RPMI7951 (cell line): ENCODE measurements at regions not wholly inside any gene's neighbourhood (a gene's known extent, or its start where the extent isn't known, plus 50 kb on each side); places are given as distances from the start of the nearest gene placed in this dataset.
A peak's percentile ranks its signal among the peaks of the same experiment; 100 is the strongest.

ENCODE experiments used
- DNase-seq: peaks from one replicate; pipeline ENCODE4 v3.0.0-alpha.2; 2012; ENCODE audit warnings: low read depth

GRCh38 chr20:7257099-7257498 is 489.6 kb downstream of the BMP2 start:
- no peak for DNase-seq

GRCh38 chr20:7257692-7258466 is 490.4 kb downstream of the BMP2 start:
- DNase-seq, result no peak

- no peak for DNase-seq
These were observed 495.3 kb downstream of the BMP2 start for GRCh38 chr20:7262803-7263202.

- no peak for DNase-seq
These were observed 496.7 kb downstream of the BMP2 start for GRCh38 chr20:7264137-7264536.

DNA sequence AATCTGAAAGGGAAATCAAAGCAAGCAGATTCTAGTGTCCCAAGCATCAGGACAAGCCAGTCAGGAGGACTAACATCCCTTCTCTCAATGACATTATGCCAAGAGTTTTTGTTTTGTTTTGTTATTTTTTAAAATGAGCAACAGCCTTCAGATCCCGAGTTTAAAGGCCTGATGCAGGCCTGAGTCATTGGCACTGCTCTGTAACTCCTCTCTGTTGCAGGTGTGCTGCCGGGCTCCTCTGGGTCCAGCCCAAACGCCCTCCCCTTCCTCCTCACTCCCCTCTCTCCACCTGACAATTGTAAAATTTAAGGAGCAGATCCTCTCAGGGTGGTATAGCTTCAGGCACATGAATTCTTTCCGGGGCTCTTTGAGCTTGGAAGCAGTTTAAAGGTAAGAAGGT is 502.0 kb downstream of the BMP2 start:
- no peak for DNase-seq

GRCh38 chr20:7272512-7272911 is 505.0 kb downstream of the BMP2 start:
- DNase-seq, result no peak

DNA sequence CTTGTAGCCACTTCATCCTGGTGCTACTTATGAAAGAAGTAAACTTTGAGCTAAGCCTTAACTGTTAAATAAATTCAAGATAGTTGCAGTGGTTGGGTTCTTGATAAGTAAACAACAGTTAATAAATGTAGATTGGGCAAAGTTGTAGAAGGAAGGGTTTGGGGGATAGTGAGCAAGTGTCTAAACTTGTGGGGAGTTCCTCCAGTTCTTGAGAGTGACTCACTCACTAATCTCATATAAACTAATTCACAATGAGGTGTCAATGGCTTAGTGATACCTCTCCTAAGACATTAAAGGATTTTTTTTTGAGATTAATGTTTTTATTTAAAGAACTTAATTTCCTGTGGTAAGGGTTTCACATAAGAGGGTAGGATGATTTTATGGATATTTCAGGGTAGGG is 507.4 kb downstream of the BMP2 start:
- no peak for DNase-seq

GRCh38 chr20:7275645-7276237 is 508.3 kb downstream of the BMP2 start:
- no peak for DNase-seq

DNA sequence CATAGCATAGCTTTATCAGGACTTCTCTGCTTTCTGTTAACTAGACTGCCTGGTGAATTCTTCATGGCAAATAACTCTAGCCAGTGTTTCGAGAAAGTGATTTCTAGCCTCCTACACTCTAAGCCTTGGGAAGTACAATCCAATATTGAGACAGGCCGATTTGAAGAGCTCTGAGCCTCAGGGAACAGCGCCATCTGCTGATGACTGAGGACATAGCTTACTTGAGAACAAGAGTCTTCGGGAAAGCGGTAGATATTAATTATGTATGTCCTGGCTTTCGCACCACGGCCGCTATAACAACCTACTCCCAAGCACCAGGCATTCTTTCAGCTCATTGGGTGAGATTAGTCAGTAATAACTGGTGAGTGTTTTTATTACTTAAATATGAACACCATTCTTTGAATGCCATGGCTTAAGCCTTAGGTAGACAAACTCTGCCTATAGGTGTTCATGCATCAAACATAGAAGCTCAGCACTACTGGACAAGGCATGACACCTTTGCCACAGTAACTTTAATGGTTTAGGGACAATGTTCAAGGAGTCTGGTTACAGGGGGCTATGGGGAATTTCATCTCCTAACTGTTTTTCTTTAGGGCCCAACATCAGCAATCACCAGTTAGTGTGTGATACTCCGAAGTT is 518.6 kb downstream of the BMP2 start:
- DNase-seq, result peak; percentile 71

- DNase-seq, result no peak
These were observed 523.9 kb downstream of the BMP2 start for GRCh38 chr20:7291323-7291943.

- DNase-seq, result no peak
These were observed 524.5 kb downstream of the BMP2 start for GRCh38 chr20:7291946-7292345.

DNA sequence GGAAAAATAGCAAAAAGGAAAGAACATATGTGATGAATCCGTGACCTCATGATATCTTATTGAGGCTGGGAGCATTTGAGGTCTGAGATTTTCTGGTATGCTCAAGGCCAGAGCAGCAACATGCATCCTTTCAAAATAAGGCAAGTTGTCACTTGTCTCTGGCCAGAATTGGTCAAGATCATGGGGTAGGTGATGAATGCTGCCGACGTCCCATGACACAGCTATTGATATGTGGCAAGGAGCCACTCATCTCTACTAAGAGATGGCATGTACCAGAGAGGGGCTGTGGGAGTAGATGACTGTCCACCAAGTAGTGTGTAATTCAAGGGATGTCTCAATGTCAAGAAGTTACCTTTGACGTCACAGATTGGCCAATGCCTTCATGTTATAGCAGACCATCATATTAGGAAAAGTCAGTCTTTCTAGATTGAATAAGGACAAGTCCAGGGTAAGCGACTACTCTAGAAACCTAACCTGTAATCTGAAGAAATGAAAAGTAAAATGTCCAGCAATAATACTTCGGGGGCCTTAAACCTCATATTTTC is 527.4 kb downstream of the BMP2 start:
- DNase-seq, result no peak

DNA sequence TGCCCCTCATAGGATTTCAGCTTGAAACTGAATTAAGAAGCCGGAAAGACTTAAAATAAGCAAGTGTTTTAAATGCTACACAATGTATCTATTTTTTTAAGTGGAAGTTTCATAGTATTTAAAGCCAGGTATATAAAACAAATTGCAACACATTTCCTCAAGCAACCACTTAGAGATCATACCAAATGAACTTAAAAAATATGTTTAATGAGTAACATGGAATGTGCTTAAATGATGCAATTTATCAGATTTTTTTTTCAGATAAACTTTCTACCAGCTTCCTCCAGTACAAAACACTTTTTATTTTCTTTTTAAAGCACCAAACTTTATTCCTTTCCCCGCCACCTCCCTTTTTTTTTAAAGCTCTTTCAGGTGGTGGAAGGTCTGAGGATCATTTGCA is 534.3 kb downstream of the BMP2 start:
- no peak for DNase-seq

DNA sequence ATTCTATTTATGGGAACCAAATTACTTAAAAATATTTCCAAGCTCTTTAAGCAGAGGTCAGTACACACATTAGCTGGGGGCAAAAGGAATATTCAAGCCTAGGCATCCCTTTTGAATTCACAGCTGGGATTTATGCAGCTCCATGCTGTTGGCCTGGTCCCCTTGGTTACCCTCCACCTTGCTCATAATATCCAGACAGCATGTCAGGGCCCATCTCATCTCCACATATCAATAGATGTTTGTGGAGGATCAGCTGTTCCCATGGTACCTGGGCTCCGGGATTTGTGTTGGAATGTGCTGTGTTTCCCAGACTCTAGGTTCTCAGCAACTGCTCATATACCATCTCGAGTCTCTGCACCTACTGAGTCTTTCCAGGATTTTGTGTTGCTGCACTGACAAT is 534.8 kb downstream of the BMP2 start:
- no peak for DNase-seq

- DNase-seq, result no peak
These were observed 538.5 kb downstream of the BMP2 start for GRCh38 chr20:7305976-7306375.

DNA sequence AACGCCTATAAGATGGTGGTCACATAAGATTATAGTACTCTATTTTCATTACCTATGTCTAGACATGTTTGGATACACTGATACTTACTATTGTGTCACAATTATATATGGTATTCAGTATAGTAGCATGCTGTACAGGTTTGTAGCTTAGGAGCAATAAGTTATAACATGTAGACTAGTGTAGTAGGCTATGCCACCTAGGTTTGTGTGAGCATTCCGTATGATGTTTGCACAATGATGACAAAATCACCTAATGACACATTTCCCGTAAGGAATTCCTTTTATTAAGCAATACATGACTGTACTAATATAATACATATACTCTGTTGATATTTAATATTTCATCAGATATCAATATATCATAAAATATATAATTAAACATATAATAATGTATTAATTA is 540.7 kb downstream of the BMP2 start:
- no peak for DNase-seq

- DNase-seq, result no peak
These were observed 545.6 kb downstream of the BMP2 start for GRCh38 chr20:7313047-7313446.

- DNase-seq, result no peak
These were observed 556.5 kb downstream of the BMP2 start for GRCh38 chr20:7323957-7324356.

GRCh38 chr20:7327810-7328209 is 560.3 kb downstream of the BMP2 start:
- DNase-seq, result no peak

- DNase-seq, result no peak
These were observed 563.4 kb downstream of the BMP2 start for GRCh38 chr20:7330850-7331249.

GRCh38 chr20:7332169-7332568 is 564.7 kb downstream of the BMP2 start:
- DNase-seq, result no peak

DNA sequence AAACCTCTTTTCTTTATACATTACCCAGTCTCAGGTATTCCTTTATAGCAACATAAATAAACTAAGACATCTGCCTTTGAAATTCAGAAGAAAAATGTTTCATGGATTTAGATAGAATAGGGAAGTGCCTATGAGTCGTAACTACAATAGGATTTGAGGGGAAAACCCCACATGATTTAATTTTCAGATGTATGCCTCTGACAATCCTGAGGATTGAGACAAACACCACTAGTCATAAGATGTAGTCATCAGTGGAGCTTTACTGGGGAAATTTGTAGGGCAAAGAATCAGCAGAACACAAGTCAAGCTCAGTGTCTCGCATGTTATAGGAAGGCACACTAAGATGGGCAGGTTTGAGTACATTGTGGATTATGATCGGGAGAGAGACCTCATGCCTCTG is 566.4 kb downstream of the BMP2 start:
- DNase-seq, result no peak

DNA sequence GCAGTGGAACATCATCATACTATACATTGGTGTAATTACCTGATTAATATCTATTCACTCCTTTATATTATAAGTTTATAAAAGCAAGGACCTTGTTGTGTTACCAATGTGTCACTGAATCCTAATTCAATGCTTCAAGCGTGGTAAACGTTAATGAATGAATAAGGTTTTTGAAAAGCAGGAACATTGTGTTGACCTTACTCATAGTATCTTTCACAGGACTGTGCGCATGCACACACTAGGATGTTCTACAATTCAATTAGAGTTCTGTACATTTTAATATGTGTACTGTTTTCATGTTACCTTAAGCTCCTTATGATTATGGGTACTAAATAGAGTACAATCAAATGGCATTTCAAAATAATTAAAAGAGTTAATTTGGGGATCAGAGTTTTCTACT is 578.5 kb downstream of the BMP2 start:
- no peak for DNase-seq
